ENCODE measurements at regions not wholly inside any gene's neighbourhood (a gene's known extent, or its start where the extent isn't known, plus 50 kb on each side); places are given as distances from the start of the nearest gene placed in this dataset.
A peak's percentile ranks its signal among the peaks of the same experiment; 100 is the strongest.

GRCh38 chr20:54292185-54292584 is 84.3 kb downstream of the PFDN4 start:
- Histone ChIP-seq H3K4me3 (no peak overlapping the region), H3K9me2 (ENCODE audit: insufficient read depth) (peaks cover 6% of the 10 kb centered on the region), H3K4me1 (ENCODE audit: insufficient read depth) (peaks cover 21% of the 10 kb centered on the region), H3F3A (replicated peaks; ENCODE audit: low read depth) (no peaks in the 10 kb centered on the region), H3K36me3 (ENCODE audit: insufficient read depth) (no peaks in the 10 kb centered on the region), H3K27ac (ENCODE audit: low read depth) (peak overlapping the region; percentile 53; the same call in 1 of the 2 replicates), H2AFZ (0 out of 2 replicates have a peak overlapping the region, but pooled peaks have one; percentile 72), H3K4me2 (peak overlapping the region; percentile 45), H3K27me3 (ENCODE audit: insufficient read depth) (no peaks in the 10 kb centered on the region), H3K79me2 (replicated peaks; ENCODE audit: insufficient read depth) (no peaks in the 10 kb centered on the region), H4K20me1 (replicated peaks; ENCODE audit: insufficient read depth) (no peaks in the 10 kb centered on the region)
- no peak for DNase-seq (ENCODE audit: low spot score)
- Mint-ChIP-seq H3K36me3 (ENCODE audit: low read depth) (no peaks in the 10 kb centered on the region), H3K27ac (peak overlapping the region; percentile 94), H3K4me1 (peaks cover 31% of the 10 kb centered on the region), H3K27me3 (ENCODE audit: insufficient read depth, low read depth, poor library complexity) (no peaks in the 10 kb centered on the region), H3K9me3 (no peaks in the 10 kb centered on the region), H3K4me3 (no peak overlapping the region)
- TF ChIP-seq ZNF331 (CRISPR knock-in tag; IDR thresholded peaks at IDR 0.05; ENCODE audit: low read depth) (no peak), CTCF (conservative IDR thresholded peaks at IDR 0.05; ENCODE audit: low read depth in 2 of 2) (no peak), NANOG (IDR thresholded peaks at IDR 0.05; ENCODE audit: borderline replicate concordance) (no peak), REST (IDR thresholded peaks at IDR 0.05; ENCODE audit: unreplicated experiment) (no peak), EZH2phosphoT487 (IDR thresholded peaks at IDR 0.05; ENCODE audit: unreplicated experiment) (no peak), ETS1 (IDR thresholded peaks at IDR 0.05) (no peak)
- ATAC-seq: no peak

GRCh38 chr20:54293526-54293925 is 85.6 kb downstream of the PFDN4 start:
- H3K4me1 Mint-ChIP-seq: peaks cover 31% of the 10 kb centered on the region
- no peaks in the 10 kb centered on the region for H3K9me3 Mint-ChIP-seq
- no peaks in the 10 kb centered on the region for H3K36me3 Mint-ChIP-seq (ENCODE audit: low read depth)
- DNase-seq (ENCODE audit: low spot score) (no peak), ATAC-seq (no peak)
- Histone ChIP-seq H4K20me1 (replicated peaks; ENCODE audit: insufficient read depth) (no peaks in the 10 kb centered on the region), H3K4me3 (no peak overlapping the region), H3K4me2 (no peak overlapping the region), H2AFZ (no peak overlapping the region), H3K36me3 (ENCODE audit: insufficient read depth) (no peaks in the 10 kb centered on the region), H3K27me3 (ENCODE audit: insufficient read depth) (no peaks in the 10 kb centered on the region), H3K4me1 (ENCODE audit: insufficient read depth) (peaks cover 21% of the 10 kb centered on the region), H3K9me2 (ENCODE audit: insufficient read depth) (peaks cover 6% of the 10 kb centered on the region), H3F3A (replicated peaks; ENCODE audit: low read depth) (no peaks in the 10 kb centered on the region), H3K27ac (ENCODE audit: low read depth) (no peak overlapping the region), H3K79me2 (replicated peaks; ENCODE audit: insufficient read depth) (no peaks in the 10 kb centered on the region)
- H3K27me3 Mint-ChIP-seq (ENCODE audit: insufficient read depth, low read depth, poor library complexity): no peaks in the 10 kb centered on the region
- H3K4me3 Mint-ChIP-seq: no peak overlapping the region
- no peak overlapping the region for H3K27ac Mint-ChIP-seq
- TF ChIP-seq EZH2 (IDR thresholded peaks at IDR 0.05; ENCODE audit: low read depth, unreplicated experiment): no peak
- TF ChIP-seq ZNF331 (CRISPR knock-in tag; IDR thresholded peaks at IDR 0.05; ENCODE audit: low read depth): no peak
- TF ChIP-seq ZNF462 (CRISPR knock-in tag; IDR thresholded peaks at IDR 0.05): no peak
- no peak for TF ChIP-seq POLR2AphosphoS5 (IDR thresholded peaks at IDR 0.05; ENCODE audit: low read depth)
- no peak for TF ChIP-seq STAT1 (IDR thresholded peaks at IDR 0.05; ENCODE audit: unreplicated experiment)

Measured in GM23338 (cell line).